ENCODE measurements at regions not wholly inside any gene's neighbourhood (a gene's known extent, or its start where the extent isn't known, plus 50 kb on each side); places are given as distances from the start of the nearest gene placed in this dataset.
"Not testable (repeated sequence)": the region's sequence is repeated elsewhere in the genome, so short reads cannot be mapped to it uniquely, and the experiment has no call there.

DNA sequence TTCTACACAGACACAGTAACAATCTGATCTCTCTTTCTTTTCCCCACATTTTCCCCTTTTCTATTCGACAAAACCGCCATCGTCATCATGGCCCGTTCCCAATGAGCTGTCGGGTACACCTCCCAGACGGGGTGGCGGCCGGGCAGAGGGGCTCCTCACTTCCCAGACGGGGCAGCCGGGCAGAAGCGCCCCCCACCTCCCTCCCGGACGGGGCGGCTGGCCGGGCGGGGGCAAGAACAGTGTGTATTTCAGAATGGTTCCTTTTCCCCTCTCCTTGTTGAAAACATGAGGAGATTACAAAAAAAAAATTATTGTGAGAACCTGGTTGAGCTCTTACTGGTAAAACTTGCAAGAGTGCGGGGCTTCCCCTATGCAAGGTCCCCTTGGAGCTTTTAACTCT is 178.0 kb upstream of the GALNT15 start:
- DNase-seq, result not testable (repeated sequence)

DNA sequence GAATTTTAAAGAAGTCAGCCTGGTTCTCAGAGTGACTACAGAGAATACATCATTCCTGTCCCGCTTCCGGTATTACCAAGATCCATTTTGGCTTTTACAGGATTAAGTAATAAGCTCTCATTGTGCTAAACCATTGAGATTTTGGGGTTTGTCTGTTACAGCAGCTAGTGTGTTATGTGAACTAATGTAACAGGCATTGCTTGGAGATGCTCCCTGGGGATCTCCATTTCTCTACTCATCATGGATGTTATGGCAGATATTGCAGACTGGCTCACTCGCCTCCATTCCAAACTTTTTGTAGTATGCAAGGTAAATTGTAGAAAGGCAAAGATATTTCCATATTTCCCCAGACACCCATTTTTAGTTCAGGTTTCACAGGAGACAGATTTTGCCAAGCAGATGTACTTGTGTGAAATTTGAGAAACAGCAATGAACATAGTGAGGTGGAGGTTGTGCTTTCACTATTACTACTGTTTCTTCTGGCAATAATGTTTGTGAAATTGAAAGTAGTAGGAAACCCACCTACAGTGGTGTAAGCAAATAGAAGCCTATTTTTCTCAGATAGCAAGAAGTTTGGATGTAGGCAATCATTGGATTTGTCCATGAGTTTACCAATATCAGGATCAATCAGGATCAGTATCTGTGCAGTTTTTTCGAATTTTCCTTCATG is 177.1 kb upstream of the GALNT15 start:
- no peak for DNase-seq

DNA sequence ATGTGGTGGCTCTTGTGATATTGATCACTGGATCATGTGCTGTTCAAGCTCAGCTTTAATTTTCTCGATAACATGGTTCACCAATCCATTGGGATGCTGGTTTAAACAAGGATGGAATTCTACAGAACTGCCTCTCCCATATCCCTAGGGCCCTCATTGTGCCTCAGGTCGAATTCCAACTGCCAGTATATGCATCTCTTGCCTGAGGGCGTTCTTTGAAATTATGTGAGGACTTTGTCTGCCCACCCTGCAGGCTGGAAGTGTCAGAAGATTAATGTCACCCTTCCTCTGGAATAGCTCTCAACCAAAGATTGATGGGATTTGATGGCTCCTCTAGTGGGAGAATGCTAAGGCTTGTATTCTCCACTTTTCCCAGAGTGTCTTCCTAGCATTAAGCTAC is 175.6 kb upstream of the GALNT15 start:
- no peak for DNase-seq

DNA sequence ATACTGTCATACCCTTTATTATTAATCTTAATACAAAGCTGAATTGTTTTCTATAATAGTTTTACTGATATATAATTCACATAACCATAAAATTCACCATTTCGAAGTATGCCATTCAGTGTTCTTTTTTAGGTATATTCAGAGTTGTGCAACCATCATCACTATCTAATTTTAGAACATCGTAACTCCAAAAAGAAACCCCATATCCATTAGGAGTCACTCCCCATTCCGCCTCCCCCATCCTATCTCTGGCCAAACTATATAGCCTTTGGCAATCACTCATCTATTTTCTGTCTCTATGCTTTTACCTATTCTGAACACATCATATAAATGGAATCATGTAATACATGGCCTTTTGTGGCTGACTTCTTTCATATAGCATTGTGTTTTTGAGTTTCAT is 169.7 kb upstream of the GALNT15 start:
- no peak for DNase-seq

DNA sequence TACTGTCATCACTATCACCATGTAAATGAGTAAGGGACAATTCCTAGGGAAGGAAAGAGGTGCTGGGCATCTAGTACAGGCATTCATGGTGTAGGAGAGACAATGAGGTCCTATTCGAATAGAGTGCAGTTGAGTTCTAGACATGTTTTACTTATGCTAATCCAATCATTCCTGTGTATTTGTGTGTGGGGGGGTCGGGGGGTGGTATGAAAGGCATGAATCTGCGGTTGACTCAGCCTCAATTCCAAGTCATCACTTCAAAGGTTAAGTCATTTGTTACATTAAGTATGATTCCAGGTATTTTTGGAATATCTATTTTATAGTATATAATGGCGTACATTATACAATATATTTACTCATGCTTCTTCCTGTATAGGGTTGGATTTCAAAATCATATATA is 163.1 kb upstream of the GALNT15 start:
- no peak for DNase-seq

DNA sequence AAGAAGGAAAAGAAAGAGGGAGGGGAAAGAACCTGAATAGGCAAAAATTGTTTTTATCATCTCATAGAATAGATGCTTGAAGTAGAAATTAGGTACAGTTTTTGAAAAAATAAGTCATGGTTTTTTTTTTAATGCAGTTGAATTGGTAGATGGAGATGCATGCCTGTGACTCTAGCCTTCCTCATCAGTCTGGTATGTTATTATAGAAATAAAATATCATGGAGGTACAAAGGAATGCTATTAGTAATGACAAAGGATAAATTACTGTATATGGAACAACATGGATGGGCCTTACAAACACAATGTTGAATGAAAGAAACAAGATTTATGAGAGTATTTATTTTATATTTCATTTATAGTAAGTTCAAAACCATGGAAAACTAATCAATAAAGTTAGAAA is 162.4 kb upstream of the GALNT15 start:
- no peak for DNase-seq

DNA sequence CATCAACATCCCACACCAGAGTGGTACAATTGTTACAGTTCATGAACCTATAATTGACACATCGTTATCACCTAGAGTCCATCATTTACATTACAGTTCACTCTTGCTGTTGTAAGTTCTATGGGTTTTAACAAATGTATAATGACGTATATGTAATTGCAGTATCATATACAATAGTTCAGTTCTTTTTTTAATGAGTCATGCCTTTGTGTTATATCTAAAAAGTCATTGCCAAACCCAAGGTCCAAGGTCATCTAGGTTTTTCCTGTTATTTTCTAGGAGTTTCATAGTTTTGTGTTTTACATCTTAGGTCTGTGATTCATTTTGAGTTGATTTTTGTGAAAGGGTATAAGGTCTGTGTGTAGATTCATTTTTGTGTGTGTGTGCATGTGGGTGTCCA is 160.9 kb upstream of the GALNT15 start:
- no peak for DNase-seq

DNA sequence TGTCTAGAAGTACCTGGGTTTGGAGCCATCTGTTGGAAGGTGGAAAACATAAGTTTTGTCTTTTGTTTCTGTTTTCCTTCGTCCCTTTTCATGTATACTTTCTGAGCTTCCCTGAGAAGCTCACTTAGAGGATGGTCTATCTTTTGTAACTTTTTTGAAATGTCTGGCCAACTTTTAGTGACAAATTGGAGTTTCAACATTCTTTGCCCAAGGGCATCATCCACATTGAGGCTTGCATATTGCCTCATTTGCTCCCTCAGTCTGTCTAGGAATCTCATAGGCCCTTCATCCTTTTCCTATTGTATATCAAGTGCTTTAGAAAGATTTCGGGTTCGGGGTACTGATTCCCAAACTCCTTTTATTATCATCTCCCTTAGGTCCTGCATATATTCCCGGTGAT is 152.7 kb upstream of the GALNT15 start:
- DNase-seq, result not testable (repeated sequence)

DNA sequence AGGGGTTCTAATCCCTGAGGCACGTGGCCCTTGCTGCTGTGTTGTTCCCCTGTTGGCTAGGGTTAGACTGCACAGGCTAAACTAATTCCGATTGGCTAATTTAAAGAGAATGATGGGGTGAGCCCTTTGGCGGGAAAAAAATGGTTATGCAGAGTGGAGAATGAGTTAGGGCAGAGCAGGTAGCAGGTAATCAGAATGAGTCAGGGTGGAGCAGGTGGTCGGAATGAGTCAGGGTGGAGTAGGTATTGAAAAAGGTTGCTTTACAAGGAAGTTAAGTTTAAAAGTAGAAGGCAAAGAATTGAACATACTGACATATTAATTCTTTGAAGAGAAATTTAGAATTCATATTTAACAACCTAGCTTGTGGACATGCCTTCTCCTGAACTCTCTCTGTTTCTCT is 150.6 kb upstream of the GALNT15 start:
- DNase-seq, result not testable (repeated sequence)

DNA sequence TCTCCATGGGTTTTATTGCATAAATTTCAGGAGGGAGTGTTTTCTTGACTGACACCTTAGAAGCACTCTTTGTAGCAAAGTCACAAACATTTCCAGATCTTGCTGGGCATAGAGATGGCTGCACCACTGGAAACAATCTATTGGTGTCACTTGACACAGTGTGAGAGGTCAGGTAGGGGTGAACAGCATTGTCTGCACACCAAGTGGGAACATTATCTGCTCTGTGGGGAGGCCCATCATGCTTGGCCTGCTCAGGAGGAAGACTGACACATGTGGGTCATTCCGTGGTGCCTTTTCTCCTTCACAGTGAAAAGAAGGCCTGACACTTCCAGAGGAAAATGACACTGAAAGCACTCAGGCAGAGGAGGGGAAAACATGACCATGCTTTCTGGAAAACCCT is 149.9 kb upstream of the GALNT15 start:
- DNase-seq, result no peak

DNA sequence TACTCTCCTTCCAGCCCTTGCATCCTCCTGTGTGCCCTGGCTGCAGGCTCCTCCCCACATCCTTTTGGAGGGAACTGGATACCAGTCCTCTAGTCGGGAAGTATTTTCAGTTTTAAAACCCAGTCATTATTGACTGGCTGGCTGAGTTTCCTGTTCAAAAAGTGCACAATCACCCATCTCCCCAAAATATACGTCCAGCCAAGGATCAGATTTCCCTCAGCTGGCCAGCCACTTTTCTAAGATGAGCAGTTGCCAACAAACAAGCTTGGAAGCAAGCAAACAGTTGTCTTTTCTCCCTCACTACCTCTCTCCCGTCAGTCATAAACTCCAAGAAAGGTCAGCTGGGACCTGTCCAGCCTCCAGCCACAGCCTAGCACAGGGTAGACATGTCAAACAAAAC is 147.7 kb upstream of the GALNT15 start:
- DNase-seq, result no peak

DNA sequence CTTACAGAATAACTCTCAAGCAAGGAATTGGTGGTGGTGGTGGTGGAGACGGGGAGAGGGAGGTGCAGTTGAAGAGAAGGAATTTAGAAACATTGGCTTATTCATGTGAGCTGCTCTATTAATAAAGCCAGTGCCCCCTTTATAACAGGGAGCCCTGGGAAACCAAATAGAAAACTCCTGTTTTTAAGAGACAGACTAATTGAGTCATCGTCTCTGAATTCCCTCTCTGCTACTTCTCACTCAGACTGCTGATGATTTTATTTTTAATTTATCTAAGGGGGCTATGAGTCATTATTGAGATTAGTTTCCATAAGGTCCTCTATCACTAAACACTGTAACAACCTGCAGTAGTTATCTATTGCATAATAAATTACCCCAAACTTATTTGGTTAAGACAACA is 145.9 kb upstream of the GALNT15 start:
- no peak for DNase-seq

DNA sequence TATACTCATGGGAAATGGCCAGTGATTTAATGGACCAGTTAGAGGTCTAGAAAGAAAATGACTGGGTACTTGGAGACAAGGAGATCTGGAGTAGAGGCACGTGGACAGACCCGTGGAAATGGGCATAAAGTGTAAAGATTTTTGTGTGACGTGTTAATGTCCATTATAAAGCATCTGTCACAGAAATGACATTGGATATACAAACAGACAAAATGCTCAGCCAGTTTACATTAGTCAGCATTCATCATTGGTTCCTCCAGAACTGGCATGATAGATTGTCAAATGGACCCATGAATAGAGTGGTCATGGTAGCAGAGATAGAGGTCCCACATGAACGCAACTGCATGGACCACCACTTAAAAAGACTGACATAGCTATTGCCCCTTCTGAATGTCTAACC is 144.1 kb upstream of the GALNT15 start:
- DNase-seq, result no peak

DNA sequence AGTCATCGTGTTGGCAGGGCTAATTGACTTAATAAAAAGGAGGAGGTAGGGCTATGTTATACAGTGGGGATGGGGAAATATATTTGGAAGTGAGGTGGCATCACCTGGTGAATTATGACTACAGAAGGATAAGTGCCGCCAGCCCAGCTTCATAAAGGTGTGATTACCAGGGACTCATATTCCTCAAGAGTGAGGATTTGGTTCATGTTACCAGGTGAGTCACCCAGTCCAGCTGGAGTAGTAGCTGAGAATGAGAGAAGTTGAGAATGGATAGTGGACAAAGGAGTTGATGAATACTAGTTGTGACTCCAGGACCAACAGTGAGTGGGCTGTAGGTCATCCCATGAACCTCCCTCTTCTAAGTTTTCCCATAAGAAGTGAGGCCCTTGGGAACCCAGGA is 143.0 kb upstream of the GALNT15 start:
- no peak for DNase-seq

DNA sequence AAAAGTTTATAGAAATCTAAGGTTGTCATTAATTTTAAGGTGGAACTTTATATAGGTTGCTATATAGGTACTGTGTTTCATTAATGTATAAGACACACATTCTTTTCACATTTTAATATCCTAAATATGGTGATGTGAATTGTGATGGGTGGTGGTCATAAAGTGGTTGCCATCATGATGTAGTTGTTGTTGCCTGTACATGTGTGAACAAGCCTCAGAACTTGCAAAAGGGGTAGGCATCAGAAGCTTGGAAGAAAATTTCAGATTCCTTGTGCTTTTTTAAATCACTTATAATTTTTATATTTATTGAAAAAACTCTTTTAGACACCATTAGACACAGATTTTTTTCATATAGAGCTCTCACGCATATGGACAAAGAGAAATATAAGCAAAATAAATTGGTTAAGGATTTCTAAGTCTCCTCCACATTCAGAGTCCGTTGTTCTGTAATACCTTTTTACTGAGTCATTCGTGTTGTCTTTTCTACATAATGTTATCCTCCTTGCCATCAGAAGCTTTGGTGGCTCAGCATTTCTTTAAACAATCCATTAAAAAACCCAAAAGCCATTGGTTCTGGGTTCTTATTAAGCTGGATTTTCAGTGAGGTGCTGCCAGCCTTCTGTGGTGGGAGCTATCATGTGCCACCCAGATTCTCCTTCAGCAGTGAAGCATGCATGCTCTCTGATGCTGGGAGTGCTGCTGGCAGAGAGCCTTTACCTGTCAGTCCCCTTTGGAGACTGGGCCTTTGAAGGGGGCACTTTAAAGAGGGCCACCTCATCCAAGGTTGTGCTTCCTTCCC is 140.4 kb upstream of the GALNT15 start:
- DNase-seq, result no peak

DNA sequence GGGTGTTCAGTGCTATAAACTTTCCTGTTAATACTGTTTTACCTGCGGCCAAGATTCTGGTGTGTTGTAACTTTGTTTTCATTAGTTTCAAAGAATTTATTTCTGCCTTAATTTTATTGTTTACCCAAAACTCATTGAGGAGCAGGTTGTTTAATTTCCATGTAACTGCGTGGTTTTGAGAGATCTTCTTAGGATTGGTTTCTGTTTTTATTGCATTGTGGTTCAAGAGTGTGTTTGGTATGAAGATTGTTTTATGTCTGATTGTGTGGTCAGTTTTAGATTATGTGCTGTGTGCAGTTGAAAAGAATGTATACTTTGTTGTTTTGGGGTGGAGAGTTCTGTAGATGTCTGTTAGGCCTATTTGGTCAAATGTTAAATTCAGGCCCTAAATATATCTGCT is 133.5 kb upstream of the GALNT15 start:
- no peak for DNase-seq

DNA sequence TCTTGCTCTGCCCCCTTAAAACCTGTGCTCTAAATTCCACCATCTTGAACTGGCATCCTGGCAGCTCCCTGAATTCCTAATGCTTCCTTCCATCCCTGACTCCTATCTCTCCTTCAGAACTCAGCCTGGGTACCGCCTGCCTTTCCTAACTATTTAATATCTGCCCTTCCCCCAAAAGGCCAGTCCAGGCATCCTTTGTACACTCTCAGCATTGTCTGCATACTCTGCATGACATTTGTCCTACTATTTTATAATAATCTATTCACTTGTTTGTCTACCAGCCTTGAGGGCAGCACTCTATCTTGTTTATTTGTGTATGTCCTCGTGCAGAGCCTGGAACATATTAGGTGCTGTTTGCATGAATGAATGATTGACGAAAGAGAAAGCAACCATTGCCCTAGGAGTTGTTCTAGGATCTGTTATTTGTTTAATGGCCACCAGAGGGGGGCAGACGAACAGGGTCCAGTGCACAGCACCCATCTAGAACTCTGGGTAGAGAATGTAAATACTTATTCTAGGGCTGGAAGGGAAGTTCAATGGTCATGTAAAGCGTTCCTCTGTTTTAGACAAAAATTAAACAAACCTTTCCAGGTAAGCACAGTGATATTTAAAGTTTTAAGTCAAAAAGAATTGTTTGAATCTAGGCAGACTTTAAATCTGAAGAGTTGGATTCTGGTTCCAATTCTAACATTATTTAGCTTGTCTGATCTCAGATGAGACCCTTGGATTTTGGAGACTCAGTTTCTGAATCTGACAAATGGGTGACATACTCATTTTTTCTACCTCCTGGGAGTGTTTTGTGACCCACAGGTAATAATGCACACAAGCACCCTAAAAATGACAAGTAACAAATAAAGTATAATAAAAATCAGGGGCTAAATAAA is 125.8 kb upstream of the GALNT15 start:
- DNase-seq, result peak; percentile 8

DNA sequence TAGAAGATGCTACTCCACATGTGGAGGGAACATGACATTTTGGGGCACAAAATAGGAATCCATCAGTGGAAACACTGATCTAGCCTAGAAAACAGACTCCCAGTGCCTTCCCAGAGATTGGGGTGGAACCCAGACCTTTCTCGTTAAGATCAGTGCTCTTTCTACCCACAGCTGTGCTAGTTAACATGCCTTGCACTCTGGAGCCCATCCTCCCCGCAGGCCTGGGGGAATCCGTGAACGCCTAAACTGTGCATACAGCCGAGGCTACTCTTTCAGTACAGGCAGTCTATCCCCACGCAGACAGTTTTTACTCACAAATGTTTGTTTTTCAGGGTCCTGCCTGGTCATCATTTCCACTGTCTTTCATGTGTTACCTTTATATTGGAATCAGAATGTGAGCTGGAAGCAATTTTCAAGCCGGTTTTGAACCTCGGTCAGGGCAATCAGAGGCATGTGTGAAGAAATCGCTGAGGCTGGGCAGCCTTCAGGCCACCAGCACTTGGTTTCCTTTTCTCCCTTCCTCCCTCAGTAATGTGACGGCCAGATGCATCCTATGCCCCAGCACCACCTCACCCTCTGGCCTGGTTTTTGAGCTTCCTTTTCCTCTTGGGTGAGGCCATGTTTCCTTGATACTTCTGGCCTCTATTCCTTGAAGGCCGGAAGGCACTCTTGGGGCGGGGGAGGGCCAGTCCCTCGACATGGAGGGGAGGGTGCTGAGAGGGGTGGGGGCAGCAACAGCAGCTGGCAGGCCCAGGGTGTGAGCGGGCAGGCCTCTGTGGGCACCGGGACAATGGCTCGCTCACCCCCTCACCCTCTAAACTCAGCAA is 123.6 kb upstream of the GALNT15 start:
- no peak for DNase-seq

DNA sequence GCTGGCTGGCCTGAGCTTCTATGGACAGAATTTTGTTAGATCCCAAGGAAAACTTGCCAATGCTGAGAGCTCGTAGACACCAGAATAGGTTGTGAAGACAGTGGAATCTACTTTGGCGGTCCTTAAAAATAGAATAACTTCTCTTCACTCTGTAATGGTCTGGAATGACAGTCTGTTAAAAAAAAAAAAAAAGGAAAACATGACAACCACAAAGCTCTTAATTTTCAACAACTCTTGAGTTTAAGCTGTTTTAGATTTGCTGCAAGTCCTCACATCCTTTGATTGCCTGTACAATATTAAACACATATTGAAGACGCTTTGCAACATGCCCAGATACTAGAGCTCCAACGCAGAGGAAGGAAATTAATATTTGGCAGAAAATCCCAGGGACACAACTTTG is 122.8 kb upstream of the GALNT15 start:
- no peak for DNase-seq

DNA sequence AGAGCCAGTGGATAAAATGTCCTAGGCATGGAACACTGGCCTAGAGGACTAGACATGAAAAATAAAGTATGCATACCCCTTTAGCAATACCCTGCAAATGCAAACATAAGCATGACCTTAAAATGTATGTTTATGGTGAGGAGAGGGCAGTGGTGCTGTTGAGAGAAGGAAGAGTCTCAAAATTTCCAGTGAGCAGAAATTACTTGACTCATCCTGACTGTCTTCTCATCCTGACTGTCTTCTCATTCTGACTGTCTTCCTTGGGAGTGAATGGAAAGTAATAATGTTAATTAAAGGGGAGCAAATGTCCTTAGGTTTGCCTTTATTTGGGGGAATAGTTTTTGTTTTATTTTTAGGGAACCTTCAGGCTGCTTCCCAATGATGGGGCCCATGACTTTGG is 121.5 kb upstream of the GALNT15 start:
- DNase-seq, result no peak

DNA sequence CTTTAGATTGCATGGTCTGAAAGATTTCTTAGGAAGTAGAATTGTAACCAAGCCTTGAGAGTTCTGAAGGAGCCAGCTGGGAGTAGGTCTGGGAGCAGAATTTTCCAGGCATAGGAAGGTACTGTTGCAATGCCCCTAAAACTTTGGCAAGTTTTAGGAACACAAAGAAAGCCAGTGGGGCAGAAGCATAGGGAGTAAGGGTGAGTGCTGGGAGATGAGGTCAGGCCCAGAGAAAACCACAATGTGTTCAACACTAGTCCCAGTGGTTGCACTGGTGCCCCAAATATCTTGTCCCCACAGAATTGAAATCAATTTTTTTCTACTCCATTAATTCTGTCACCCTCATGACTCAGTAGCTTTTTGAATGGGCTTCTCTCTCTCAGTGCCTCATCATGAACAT is 120.7 kb upstream of the GALNT15 start:
- no peak for DNase-seq

DNA sequence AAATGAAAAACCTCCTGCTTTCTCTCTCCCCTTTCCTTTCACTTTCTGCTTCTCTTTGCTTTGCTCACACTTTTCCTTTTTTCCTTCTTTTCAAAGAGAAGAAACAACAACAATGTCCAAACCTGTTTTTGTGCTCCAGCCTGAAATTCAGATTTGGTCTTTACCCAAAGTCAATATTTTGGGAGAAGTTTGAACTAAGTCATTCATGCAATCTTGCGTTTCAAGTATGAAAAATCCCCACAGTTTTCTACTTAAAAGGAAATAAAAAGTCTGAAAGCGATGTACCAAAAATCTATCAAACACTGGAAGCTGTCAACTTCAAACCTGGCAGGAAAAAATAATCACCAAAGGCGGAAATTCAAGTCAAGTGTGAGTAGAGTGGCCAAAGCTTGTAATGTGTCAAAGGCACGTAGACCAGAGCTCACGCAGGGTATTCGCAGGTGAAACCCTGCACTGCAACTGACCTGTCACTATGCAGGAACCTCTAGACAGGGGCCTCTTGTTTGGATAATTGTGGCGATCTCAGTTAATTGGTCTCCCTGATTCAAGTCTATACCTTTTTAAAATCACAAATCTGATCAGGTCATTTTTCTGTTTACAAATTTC is 118.8 kb upstream of the GALNT15 start:
- no peak for DNase-seq
